Upper lobe of right lung (tissue), 1 donor: ENCODE measurements at regions not wholly inside any gene's neighbourhood (a gene's known extent, or its start where the extent isn't known, plus 50 kb on each side); places are given as distances from the start of the nearest gene placed in this dataset.

Experiments
- ATAC-seq: fragments of 200-7000 bp; cut with Tn5 transposase; one replicate; pipeline ENCODE4 v1.9.1; 2020; ENCODE audit warnings: mild to moderate bottlenecking, moderate library complexity
- DNase-seq: peaks from one replicate; pipeline ENCODE4 v3.0.0-alpha.2; 2020
- H3K27ac ChIP-seq: fragments of 200-600 bp; one replicate; pipeline ENCODE4 v1.8.0; 2022
- H3K27me3 ChIP-seq: fragments of 200-600 bp; one replicate; pipeline ENCODE4 v1.8.0; 2022; ENCODE audit warnings: mild to moderate bottlenecking
- H3K36me3 ChIP-seq: fragments of 200-600 bp; one replicate; pipeline ENCODE4 v1.8.0; 2022
- H3K4me1 ChIP-seq: fragments of 200-600 bp; one replicate; pipeline ENCODE4 v1.8.0; 2022
- H3K4me3 ChIP-seq: fragments of 200-600 bp; one replicate; pipeline ENCODE4 v1.8.0; 2022; ENCODE audit warnings: mild to moderate bottlenecking
- H3K9me3 ChIP-seq: fragments of 200-600 bp; one replicate; pipeline ENCODE4 v1.8.0; 2022
- intact Hi-C: fragments of 100-400 bp; cut with DNase I; formaldehyde crosslinking; loops from one replicate; pipeline ENCODE4 v1.11.0; 2022
- TF ChIP-seq, protein P1 (sequence below): fragments of 200-600 bp; IDR thresholded peaks from one replicate; pipeline ENCODE4 v1.8.0; 2022; ENCODE audit warnings: antibody characterized with exemption
- donor health status: DM: no; HTN: yes; CAD: no; lungs with severe emphysema.

DNA sequence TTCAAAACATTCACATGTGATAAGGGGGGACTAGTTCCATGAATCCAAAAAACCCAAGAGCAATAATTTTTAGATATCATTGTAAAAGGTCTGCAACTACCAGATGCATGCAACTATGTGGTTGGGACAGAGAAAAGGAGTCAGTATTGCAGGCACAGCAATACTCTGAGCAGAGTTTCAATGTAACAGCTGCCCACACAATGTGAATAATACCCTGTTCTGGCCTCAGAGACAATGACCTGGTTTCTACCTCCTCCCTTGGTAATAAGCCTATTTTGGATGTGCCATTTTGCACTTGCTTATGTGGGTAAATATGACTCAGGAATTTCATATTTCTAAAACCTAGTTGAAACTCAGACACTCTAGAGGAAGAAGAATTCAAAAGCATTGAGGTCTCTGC, 194.8 kb upstream of the RASGEF1B start:
- DNase-seq (no peak), ATAC-seq (peak; percentile 47)
- Histone ChIP-seq H3K4me3 (no peak overlapping the region), H3K36me3 (no peaks in the 10 kb centered on the region), H3K9me3 (no peaks in the 10 kb centered on the region), H3K27me3 (no peaks in the 10 kb centered on the region), H3K4me1 (peaks cover 10% of the 10 kb centered on the region), H3K27ac (no peak overlapping the region)
- intact Hi-C loops = no loop called here
- TF ChIP-seq, protein P1, sequence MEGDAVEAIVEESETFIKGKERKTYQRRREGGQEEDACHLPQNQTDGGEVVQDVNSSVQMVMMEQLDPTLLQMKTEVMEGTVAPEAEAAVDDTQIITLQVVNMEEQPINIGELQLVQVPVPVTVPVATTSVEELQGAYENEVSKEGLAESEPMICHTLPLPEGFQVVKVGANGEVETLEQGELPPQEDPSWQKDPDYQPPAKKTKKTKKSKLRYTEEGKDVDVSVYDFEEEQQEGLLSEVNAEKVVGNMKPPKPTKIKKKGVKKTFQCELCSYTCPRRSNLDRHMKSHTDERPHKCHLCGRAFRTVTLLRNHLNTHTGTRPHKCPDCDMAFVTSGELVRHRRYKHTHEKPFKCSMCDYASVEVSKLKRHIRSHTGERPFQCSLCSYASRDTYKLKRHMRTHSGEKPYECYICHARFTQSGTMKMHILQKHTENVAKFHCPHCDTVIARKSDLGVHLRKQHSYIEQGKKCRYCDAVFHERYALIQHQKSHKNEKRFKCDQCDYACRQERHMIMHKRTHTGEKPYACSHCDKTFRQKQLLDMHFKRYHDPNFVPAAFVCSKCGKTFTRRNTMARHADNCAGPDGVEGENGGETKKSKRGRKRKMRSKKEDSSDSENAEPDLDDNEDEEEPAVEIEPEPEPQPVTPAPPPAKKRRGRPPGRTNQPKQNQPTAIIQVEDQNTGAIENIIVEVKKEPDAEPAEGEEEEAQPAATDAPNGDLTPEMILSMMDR = no peak

DNA sequence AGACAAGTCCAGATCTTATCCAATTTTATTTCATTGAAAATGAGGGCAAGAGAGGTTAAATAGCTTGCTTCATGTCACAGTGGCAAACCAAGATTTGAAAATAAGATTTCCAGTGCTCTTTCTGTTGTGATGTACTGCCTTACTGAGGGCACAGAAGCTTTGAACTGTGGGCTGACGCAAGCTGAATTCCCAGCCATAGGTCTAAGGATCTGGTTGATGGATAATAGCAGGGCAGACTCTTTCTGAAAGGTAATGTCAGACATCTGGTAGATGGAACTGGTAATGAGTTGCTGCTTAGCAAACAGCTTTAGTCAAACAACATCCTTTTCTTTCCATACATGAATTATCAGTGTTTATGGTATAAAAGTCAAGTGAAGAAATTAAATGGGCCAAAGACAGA, 193.9 kb upstream of the RASGEF1B start:
- no peak for DNase-seq
- no peak overlapping the region for H3K4me3 ChIP-seq
- no peak for ATAC-seq
- peaks cover 10% of the 10 kb centered on the region for H3K4me1 ChIP-seq
- intact Hi-C loops = no loop called here
- TF ChIP-seq, protein P1 = no peak
- H3K27me3 ChIP-seq = no peaks in the 10 kb centered on the region
- H3K27ac ChIP-seq = no peak overlapping the region
- H3K36me3 ChIP-seq = no peaks in the 10 kb centered on the region
- H3K9me3 ChIP-seq = no peaks in the 10 kb centered on the region

DNA sequence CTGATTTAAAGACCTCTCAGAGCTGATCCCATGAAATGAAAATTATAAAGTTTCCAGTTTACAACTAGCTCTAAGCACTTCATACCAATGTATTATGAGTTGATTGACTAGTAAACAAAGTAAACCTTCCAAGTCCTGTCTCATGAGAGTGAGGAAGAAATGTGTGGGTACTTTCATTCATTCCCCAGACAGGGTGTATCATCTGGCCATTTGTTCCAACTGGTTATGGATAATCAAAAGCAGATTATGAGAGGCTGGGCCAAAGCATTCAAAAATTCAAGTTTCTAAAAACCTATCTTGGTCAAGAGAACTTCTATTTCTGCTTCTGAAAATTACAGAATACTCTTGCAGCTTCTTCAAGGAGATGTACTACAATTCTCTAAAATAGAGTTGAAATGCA, 193.3 kb upstream of the RASGEF1B start:
- peaks cover 10% of the 10 kb centered on the region for H3K4me1 ChIP-seq
- ATAC-seq (no peak), DNase-seq (no peak)
- TF ChIP-seq, protein P1 = no peak
- H3K27ac ChIP-seq = no peak overlapping the region
- no peaks in the 10 kb centered on the region for H3K9me3 ChIP-seq
- no peak overlapping the region for H3K4me3 ChIP-seq
- no peaks in the 10 kb centered on the region for H3K36me3 ChIP-seq
- no peaks in the 10 kb centered on the region for H3K27me3 ChIP-seq
- intact Hi-C loops = no loop called here

DNA sequence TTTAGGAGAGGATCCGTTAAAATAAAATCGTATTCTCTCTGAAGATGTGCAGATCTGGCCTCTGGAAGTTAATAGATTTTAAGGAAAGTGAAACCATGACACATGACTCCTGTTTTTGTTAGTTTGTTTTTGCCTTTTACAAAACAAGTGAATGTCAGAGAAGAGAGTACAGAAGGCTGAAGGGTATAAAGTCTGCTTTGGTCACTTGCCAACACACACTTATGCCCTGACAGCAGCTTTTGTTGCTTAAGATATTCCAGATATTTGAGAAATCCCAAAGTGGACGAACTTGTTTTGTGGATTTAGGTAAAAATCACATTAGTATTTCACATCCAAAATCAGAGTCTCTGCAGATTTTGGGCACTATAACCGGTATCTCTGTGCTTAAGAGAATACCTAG, 192.4 kb upstream of the RASGEF1B start:
- TF ChIP-seq, protein P1 = no peak
- Histone ChIP-seq H3K4me1 (peaks cover 10% of the 10 kb centered on the region), H3K27me3 (no peaks in the 10 kb centered on the region), H3K4me3 (no peak overlapping the region), H3K27ac (no peak overlapping the region), H3K9me3 (no peaks in the 10 kb centered on the region), H3K36me3 (no peaks in the 10 kb centered on the region)
- intact Hi-C loops = no loop called here
- DNase-seq = no peak
- ATAC-seq = no peak

DNA sequence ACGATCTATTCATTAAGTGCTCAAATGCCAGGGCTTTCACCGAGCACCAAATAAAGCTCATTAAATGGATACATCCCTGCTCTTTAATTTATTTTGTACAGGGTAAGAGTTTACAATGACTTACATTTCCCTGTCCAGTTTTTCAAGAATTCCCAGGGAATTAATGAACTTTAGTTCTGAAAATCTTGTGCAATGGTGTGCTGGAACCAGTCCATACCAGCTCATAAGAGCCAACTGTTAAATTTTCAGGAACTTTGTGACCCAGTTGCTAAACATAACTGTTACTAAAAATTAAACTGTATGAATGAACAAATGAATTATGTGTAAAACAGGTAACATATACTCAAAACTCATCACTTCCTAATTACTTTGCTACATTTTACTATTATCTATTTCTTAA, 191.7 kb upstream of the RASGEF1B start:
- DNase-seq (no peak), ATAC-seq (no peak)
- H3K36me3 ChIP-seq = no peaks in the 10 kb centered on the region
- H3K9me3 ChIP-seq = no peaks in the 10 kb centered on the region
- H3K27me3 ChIP-seq = no peaks in the 10 kb centered on the region
- peaks cover 10% of the 10 kb centered on the region for H3K4me1 ChIP-seq
- TF ChIP-seq, protein P1 = no peak
- intact Hi-C loops = no loop called here
- no peak overlapping the region for H3K4me3 ChIP-seq
- H3K27ac ChIP-seq = no peak overlapping the region

DNA sequence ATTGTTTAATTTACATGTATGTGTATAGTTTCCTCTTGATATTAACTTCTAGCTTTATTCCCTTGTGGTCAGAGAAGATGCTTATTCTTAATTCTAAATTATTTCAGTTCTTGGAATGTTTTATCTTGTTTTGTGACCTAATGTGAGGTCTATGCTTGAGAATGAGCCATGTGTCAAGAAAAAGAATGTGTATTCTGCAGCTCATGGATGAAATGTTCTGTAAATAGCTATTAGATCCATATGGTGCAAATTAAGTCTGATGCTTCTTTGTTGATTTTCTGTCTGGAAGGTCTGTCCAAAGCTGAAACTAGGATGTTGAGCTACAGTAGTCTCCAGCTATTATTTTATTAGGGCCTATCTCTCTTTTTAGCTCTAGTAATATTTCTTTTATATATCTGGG, 187.3 kb upstream of the RASGEF1B start:
- DNase-seq (no peak), ATAC-seq (no peak)
- Histone ChIP-seq H3K4me1 (peaks cover 10% of the 10 kb centered on the region), H3K4me3 (no peak overlapping the region), H3K9me3 (no peaks in the 10 kb centered on the region), H3K27ac (no peak overlapping the region), H3K27me3 (no peaks in the 10 kb centered on the region), H3K36me3 (no peaks in the 10 kb centered on the region)
- TF ChIP-seq, protein P1 = no peak
- intact Hi-C loops = no loop called here
